ENCODE measurements at regions not wholly inside any gene's neighbourhood (a gene's known extent, or its start where the extent isn't known, plus 50 kb on each side); places are given as distances from the start of the nearest gene placed in this dataset.

DNA sequence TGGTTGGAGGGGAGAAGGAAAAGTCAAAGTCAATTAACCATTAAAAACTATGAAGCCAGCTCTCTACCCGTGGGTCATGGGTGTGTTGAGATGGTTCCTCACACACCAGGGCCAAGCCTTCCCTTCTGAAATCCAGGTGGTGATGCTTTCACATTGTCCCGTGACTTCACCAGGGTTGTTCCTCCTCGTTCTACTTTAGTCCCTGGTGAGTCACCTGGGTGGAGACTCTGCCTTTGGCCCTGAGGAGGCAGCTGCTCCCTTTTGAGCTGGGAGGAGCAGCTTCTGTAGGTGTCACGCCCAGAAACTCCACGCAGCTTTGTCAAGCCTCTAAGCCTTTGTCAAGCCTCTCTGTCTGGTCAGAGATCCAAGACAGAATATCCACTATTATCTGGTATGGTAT, 348.3 kb downstream of the BMP4 start:
- H3K4me1 ChIP-seq = peaks cover 0 to 11% (median 0%) of the 10 kb centered on the region in 4 donors
- H3K27ac ChIP-seq = peak overlapping the region in 3 of 4 donors; percentile 36 to 58 (median 39)
- peak; percentile 45 to 90 (median 75) for DNase-seq
- H3K4me3 ChIP-seq = no peak overlapping the region
- no peaks in the 10 kb centered on the region for H3K36me3 ChIP-seq
- H3K27me3 ChIP-seq = no peaks in the 10 kb centered on the region
- TF ChIP-seq, protein P1, sequence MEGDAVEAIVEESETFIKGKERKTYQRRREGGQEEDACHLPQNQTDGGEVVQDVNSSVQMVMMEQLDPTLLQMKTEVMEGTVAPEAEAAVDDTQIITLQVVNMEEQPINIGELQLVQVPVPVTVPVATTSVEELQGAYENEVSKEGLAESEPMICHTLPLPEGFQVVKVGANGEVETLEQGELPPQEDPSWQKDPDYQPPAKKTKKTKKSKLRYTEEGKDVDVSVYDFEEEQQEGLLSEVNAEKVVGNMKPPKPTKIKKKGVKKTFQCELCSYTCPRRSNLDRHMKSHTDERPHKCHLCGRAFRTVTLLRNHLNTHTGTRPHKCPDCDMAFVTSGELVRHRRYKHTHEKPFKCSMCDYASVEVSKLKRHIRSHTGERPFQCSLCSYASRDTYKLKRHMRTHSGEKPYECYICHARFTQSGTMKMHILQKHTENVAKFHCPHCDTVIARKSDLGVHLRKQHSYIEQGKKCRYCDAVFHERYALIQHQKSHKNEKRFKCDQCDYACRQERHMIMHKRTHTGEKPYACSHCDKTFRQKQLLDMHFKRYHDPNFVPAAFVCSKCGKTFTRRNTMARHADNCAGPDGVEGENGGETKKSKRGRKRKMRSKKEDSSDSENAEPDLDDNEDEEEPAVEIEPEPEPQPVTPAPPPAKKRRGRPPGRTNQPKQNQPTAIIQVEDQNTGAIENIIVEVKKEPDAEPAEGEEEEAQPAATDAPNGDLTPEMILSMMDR (IDR thresholded peaks at IDR 0.05) = no peak
- TF ChIP-seq POLR2A (IDR thresholded peaks at IDR 0.05) = no peak
- no peaks in the 10 kb centered on the region for H3K9me3 ChIP-seq

DNA sequence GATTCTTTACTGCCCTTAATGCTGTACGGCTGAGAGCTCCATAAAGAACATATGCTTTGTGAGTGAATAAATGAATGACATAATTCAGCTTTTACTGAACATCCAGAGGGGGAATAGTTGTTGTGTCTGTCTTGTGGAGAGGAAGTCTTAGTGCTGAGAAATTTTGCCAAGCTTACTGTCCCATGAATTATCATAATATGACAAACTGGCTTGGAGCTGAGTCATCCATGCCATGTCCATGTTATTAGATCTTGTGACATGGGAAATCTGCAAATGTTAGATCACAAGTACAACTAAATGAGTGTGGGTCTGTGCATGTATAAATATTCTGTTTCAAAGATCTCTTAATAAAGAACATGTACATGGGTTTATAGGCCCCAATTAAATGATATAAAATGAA, 350.4 kb downstream of the BMP4 start:
- peaks cover 0 to 11% (median 0%) of the 10 kb centered on the region in 4 donors for H3K4me1 ChIP-seq
- no peak for DNase-seq

DNA sequence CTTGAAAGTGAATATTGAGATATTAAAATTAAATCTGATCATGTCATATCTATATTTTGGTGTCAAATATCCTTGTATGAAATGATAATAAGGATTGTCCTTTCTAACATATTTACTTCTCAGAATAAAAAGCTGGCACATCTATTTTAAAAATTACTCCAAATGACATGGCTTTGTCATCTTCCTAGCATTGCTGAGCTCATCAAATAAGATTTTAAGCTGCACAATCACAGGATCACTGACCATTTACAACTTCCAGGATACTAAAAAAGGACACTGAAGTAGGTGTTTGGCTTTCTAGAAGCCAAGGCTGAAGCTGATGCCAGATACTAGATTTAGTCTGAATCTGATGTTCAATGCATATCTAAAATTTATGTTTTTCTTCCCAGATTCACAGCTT, 351.1 kb downstream of the BMP4 start:
- H3K9me3 ChIP-seq = no peaks in the 10 kb centered on the region
- no peak overlapping the region for H3K27ac ChIP-seq
- no peak overlapping the region for H3K4me3 ChIP-seq
- TF ChIP-seq POLR2A (IDR thresholded peaks at IDR 0.05) = no peak
- TF ChIP-seq, protein P1 (IDR thresholded peaks at IDR 0.05) = no peak
- no peak for DNase-seq
- peaks cover 0 to 11% (median 0%) of the 10 kb centered on the region in 4 donors for H3K4me1 ChIP-seq
- H3K27me3 ChIP-seq = no peaks in the 10 kb centered on the region
- H3K36me3 ChIP-seq = no peaks in the 10 kb centered on the region

More for the DNA sequence above, 350.4 kb downstream of the BMP4 start:
- Histone ChIP-seq H3K27me3 (no peaks in the 10 kb centered on the region), H3K4me3 (no peak overlapping the region), H3K9me3 (no peaks in the 10 kb centered on the region), H3K27ac (no peak overlapping the region), H3K36me3 (no peaks in the 10 kb centered on the region)
- TF ChIP-seq, protein P1 (IDR thresholded peaks at IDR 0.05) = no peak
- TF ChIP-seq POLR2A (IDR thresholded peaks at IDR 0.05) = no peak

DNA sequence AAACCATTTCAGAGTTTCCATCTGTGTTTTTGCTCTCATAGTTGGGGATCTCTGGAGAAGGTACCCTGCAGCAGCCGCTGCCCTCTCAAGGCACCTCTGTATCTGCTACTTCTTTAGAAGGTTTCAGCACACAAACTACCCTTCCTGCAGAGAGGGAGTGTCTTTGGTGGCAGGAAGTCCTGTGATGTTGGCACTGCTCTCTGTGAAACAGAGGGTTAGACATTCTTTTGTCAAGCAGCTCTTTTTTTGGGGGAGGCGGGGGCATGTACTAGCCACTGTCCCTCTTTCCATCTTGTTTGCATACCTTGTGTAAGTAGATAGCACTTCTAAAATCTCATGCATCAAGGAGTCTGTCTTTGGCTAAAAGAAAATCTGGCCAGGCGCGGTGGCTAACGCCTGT, 352.6 kb downstream of the BMP4 start:
- Histone ChIP-seq H3K36me3 (no peaks in the 10 kb centered on the region), H3K4me3 (no peak overlapping the region), H3K9me3 (no peaks in the 10 kb centered on the region), H3K27me3 (no peaks in the 10 kb centered on the region), H3K27ac (no peak overlapping the region), H3K4me1 (peaks cover 0 to 5% (median 0%) of the 10 kb centered on the region in 4 donors)
- TF ChIP-seq, protein P1 (IDR thresholded peaks at IDR 0.05) = no peak
- no peak for TF ChIP-seq POLR2A (IDR thresholded peaks at IDR 0.05)
- peak in 2 of 3 donors; percentile 44 to 52 for DNase-seq

DNA sequence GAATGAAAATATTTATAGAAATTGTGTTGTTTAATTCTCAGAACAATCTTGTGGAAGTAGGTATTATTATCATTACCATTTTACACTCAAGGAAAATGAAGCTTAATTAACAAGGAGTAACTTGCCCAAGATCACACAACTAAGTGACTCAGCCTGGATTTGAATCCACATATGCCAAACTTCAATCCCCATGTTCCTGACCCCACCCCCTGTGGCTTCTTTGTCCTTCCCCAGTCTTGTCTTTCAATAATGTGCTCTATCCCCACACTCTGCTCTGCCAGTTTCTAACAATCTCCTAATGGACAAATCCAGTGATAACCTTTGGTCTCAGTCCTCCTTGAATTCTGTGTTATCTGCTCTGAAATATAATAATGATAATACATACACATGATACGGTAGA, 355.2 kb downstream of the BMP4 start:
- no peaks in the 10 kb centered on the region for H3K4me1 ChIP-seq
- H3K27ac ChIP-seq = no peak overlapping the region
- no peaks in the 10 kb centered on the region for H3K36me3 ChIP-seq
- TF ChIP-seq POLR2A (IDR thresholded peaks at IDR 0.05) = no peak
- TF ChIP-seq, protein P1 (IDR thresholded peaks at IDR 0.05) = no peak
- DNase-seq = no peak
- no peak overlapping the region for H3K4me3 ChIP-seq
- H3K9me3 ChIP-seq = no peaks in the 10 kb centered on the region
- no peaks in the 10 kb centered on the region for H3K27me3 ChIP-seq
